Activated B cell treated with CpG ODN at 0.5 μM for 24 hours (primary cell): ENCODE measurements at regions not wholly inside any gene's neighbourhood (a gene's known extent, or its start where the extent isn't known, plus 50 kb on each side); places are given as distances from the start of the nearest gene placed in this dataset.
"Not testable (repeated sequence)": the region's sequence is repeated elsewhere in the genome, so short reads cannot be mapped to it uniquely, and the experiment has no call there.

Experiments
- ATAC-seq: fragments of 200-7000 bp; cut with Tn5 transposase; one replicate; pipeline ENCODE4 v1.10.0; 2021; ENCODE audit warnings: low read depth, mild to moderate bottlenecking, moderate library complexity
- CTCF ChIA-PET: fragments of 350-600 bp; sonication (Branson Sonifier 250); formaldehyde crosslinking; loops from one replicate; lab custom pipeline; 2021; ENCODE audit warnings: antibody characterized with exemption; lab: Charles Lee
- POLR2A ChIA-PET: fragments of 350-600 bp; sonication (Branson Sonifier 250); formaldehyde crosslinking; loops from one replicate; lab custom pipeline; 2021; ENCODE audit warnings: antibody characterized with exemption; lab: Charles Lee
- DNase-seq: peaks from one replicate; pipeline ENCODE4 v3.0.0; 2022
- H3K27ac Mint-ChIP-seq: one replicate; pipeline ENCODE4 v1.8.0; 2020; ENCODE audit warnings: mixed read lengths
- H3K27me3 Mint-ChIP-seq: one replicate; pipeline ENCODE4 v1.8.0; 2021; ENCODE audit warnings: mixed read lengths
- H3K36me3 Mint-ChIP-seq: one replicate; pipeline ENCODE4 v1.8.0; 2021; ENCODE audit warnings: low read depth, mixed read lengths
- H3K4me1 Mint-ChIP-seq: one replicate; pipeline ENCODE4 v1.8.0; 2021; ENCODE audit warnings: mixed read lengths
- H3K4me3 Mint-ChIP-seq: one replicate; pipeline ENCODE4 v1.8.0; 2020; ENCODE audit warnings: mild to moderate bottlenecking, mixed read lengths
- H3K9me3 Mint-ChIP-seq: one replicate; pipeline ENCODE4 v1.8.0; 2020; ENCODE audit warnings: mixed read lengths
- CTCF ChIP-seq: fragments of 200-600 bp; IDR thresholded peaks from one replicate; pipeline ENCODE4 v1.8.0; 2022; ENCODE audit warnings: antibody characterized with exemption, mild to moderate bottlenecking
- intact Hi-C: fragments of 100-400 bp; cut with micrococcal nuclease; formaldehyde crosslinking; loops from one replicate; pipeline ENCODE4 v1.15.1; 2024

- DNase-seq (no peak), ATAC-seq (no peak)
- Mint-ChIP-seq H3K4me3 (no peak overlapping the region), H3K27me3 (peaks cover 14% of the 10 kb centered on the region), H3K9me3 (no peaks in the 10 kb centered on the region), H3K27ac (no peak overlapping the region), H3K36me3 (no peaks in the 10 kb centered on the region), H3K4me1 (no peaks in the 10 kb centered on the region)
- CTCF ChIA-PET: no interaction called here
- no peak for TF ChIP-seq CTCF
- POLR2A ChIA-PET: no interaction called here
- intact Hi-C loops: no loop called here
These were observed 61.3 kb upstream of the PRR5 start for GRCh38 chr22:44640618-44641155.

GRCh38 chr22:44639891-44640617 lies 62.0 kb upstream of the PRR5 start:
- DNase-seq (no peak), ATAC-seq (no peak)
- ChIA-PET CTCF (no interaction called here), POLR2A (no interaction called here)
- Mint-ChIP-seq H3K9me3 (no peaks in the 10 kb centered on the region), H3K27ac (no peak overlapping the region), H3K4me1 (no peaks in the 10 kb centered on the region), H3K36me3 (no peaks in the 10 kb centered on the region), H3K27me3 (peaks cover 12% of the 10 kb centered on the region), H3K4me3 (no peak overlapping the region)
- intact Hi-C loops: no loop called here
- TF ChIP-seq CTCF: no peak

- H3K36me3 Mint-ChIP-seq: no peaks in the 10 kb centered on the region
- no peak overlapping the region for H3K4me3 Mint-ChIP-seq
- TF ChIP-seq CTCF: no peak
- H3K4me1 Mint-ChIP-seq: no peaks in the 10 kb centered on the region
- ChIA-PET CTCF (no interaction called here), POLR2A (no interaction called here)
- intact Hi-C loops: no loop called here
- ATAC-seq (no peak), DNase-seq (no peak)
- H3K27me3 Mint-ChIP-seq: peaks cover 12% of the 10 kb centered on the region
- H3K9me3 Mint-ChIP-seq: no peaks in the 10 kb centered on the region
- no peak overlapping the region for H3K27ac Mint-ChIP-seq
These were observed 62.8 kb upstream of the PRR5 start for GRCh38 chr22:44638971-44639760.

DNA sequence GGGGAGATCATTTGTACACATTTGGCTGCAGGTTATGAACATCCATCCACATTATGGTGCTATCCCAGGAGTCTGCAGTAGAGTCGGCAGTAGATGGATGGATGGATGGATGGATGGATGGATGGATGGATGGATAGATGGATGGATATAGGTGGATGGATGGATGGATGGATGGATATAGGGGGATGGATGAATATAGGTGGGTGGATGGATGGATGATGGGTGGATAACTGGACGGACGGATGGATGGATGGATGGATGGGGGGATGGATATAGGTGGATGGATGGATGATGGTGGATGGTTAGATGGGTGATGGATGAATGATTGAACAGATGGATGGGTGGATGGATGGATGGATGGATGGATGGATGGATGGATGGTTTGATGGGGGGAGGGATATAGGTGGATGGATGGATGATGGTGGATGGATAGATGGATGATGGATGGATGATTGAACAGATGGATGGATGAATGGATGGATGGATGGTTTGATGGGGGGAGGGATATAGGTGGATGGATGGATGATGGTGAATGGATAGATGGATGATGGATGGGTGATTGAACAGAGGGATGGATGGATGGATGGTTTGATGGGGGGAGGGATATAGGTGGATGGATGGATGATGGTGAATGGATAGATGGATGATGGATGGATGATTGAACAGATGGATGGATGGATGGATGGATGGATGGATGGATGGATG lies 65.3 kb upstream of the PRR5 start:
- H3K9me3 Mint-ChIP-seq, CTCF ChIA-PET, ATAC-seq, DNase-seq, H3K4me1 Mint-ChIP-seq, intact Hi-C loops, H3K27ac Mint-ChIP-seq, H3K4me3 Mint-ChIP-seq, H3K36me3 Mint-ChIP-seq, H3K27me3 Mint-ChIP-seq: not testable (repeated sequence)
- POLR2A ChIA-PET: interaction anchor here (0.6 kb wide), 1 partner anchor 11 kb away, joined by 3 read pairs; no protein-coding TSS in a partner anchor

GRCh38 chr22:44635567-44635966 lies 66.4 kb upstream of the PRR5 start:
- H3K27ac Mint-ChIP-seq, H3K9me3 Mint-ChIP-seq, H3K36me3 Mint-ChIP-seq, DNase-seq, intact Hi-C loops, CTCF ChIA-PET, POLR2A ChIA-PET, H3K4me1 Mint-ChIP-seq, H3K4me3 Mint-ChIP-seq, ATAC-seq: not testable (repeated sequence)
- peaks cover 12% of the 10 kb centered on the region for H3K27me3 Mint-ChIP-seq
